CD4-positive, alpha-beta T cell (primary cell): ENCODE measurements at regions not wholly inside any gene's neighbourhood (a gene's known extent, or its start where the extent isn't known, plus 50 kb on each side); places are given as distances from the start of the nearest gene placed in this dataset.

Experiments
- ATAC-seq: fragments of 200-7000 bp; cut with Tn5 transposase; one replicate; pipeline ENCODE4 v1.10.0; 2022; ENCODE audit warnings: mild to moderate bottlenecking; ENCODE audit not compliant: poor library complexity
- CTCF ChIA-PET: fragments of 350-600 bp; sonication (Branson Sonifier 250); formaldehyde crosslinking; loops from one replicate; lab custom pipeline; 2021; ENCODE audit warnings: antibody characterized with exemption, inconsistent platforms; lab: Charles Lee
- POLR2A ChIA-PET: fragments of 350-600 bp; sonication (Branson Sonifier 250); formaldehyde crosslinking; loops from one replicate; lab custom pipeline; 2021; ENCODE audit warnings: antibody characterized with exemption, inconsistent platforms; lab: Charles Lee
- DNase-seq, 14 experiments: peaks; one replicate each; pipeline ENCODE4 v3.0.0-alpha.2; 2013 to 2020; ENCODE audit warnings: mixed read lengths in 2 of 14
- H3K27ac ChIP-seq, 2 donors: one replicate each; pipeline versions ENCODE4 v1.5.1 to v1.7.0; 2013; ENCODE audit warnings: low read length in 2 of 2, low read depth in 1 of 2, mild to moderate bottlenecking in 1 of 2
- H3K27me3 ChIP-seq, 2 experiments: 1 replicate in 1 of 2; 2 replicates in 1 of 2; pipeline versions ENCODE4 v1.6.1 to v1.7.0; 2013; ENCODE audit warnings: low read length in 2 of 2, control low read depth in 1 of 2, mild to moderate bottlenecking in 1 of 2, moderate library complexity in 1 of 2; ENCODE audit not compliant: insufficient read depth in 2 of 2, control insufficient read depth in 1 of 2
- H3K36me3 ChIP-seq: one replicate; pipeline ENCODE4 v1.6.1; 2013; ENCODE audit warnings: low read length, control low read depth; ENCODE audit not compliant: insufficient read depth
- H3K4me1 ChIP-seq: one replicate; pipeline ENCODE4 v1.6.1; 2013; ENCODE audit warnings: low read length, control low read depth; ENCODE audit not compliant: insufficient read depth
- H3K4me3 ChIP-seq: one replicate; pipeline ENCODE4 v1.5.1; 2013; ENCODE audit warnings: mild to moderate bottlenecking, low read length, moderate library complexity
- H3K9me3 ChIP-seq, 2 experiments: 1 replicate in 1 of 2; 2 replicates in 1 of 2; pipeline versions ENCODE4 v1.6.1 to v1.7.0; 2013; ENCODE audit warnings: low read length in 2 of 2, mild to moderate bottlenecking in 2 of 2, control low read depth in 1 of 2, moderate library complexity in 1 of 2; ENCODE audit not compliant: control insufficient read depth in 1 of 2, insufficient read depth in 1 of 2
- H3K27ac Mint-ChIP-seq: one replicate; pipeline ENCODE4 v1.8.0; 2020; ENCODE audit warnings: mixed read lengths
- H3K27me3 Mint-ChIP-seq: one replicate; pipeline ENCODE4 v1.8.0; 2021; ENCODE audit warnings: mixed read lengths
- H3K36me3 Mint-ChIP-seq: one replicate; pipeline ENCODE4 v1.8.0; 2021; ENCODE audit warnings: low read depth, mixed read lengths
- H3K4me1 Mint-ChIP-seq: one replicate; pipeline ENCODE4 v1.8.0; 2021; ENCODE audit warnings: low read depth, mixed read lengths
- H3K4me3 Mint-ChIP-seq: one replicate; pipeline ENCODE4 v1.8.0; 2020; ENCODE audit warnings: mild to moderate bottlenecking, mixed read lengths
- H3K9me3 Mint-ChIP-seq: one replicate; pipeline ENCODE4 v1.8.0; 2020; ENCODE audit warnings: mixed read lengths
- intact Hi-C, 2 experiments: fragments of 100-400 bp; cut with DNase I in 1 of 2; cut with micrococcal nuclease in 1 of 2; formaldehyde crosslinking; loops; one replicate each; pipeline versions ENCODE4 v1.15.1 to v1.9.0; 2023 to 2025; cut with DNase I, micrococcal nuclease
- TF ChIP-seq, protein P1 (sequence below): fragments of 200-600 bp; IDR thresholded peaks from one replicate; pipeline ENCODE4 v1.8.0; 2022; ENCODE audit warnings: antibody characterized with exemption, mild to moderate bottlenecking

- no peak overlapping the region for H3K27ac ChIP-seq
- ChIA-PET POLR2A (no interaction called here), CTCF (no interaction called here)
- Mint-ChIP-seq H3K4me3 (no peak overlapping the region), H3K36me3 (no peaks in the 10 kb centered on the region), H3K27me3 (no peaks in the 10 kb centered on the region), H3K4me1 (no peaks in the 10 kb centered on the region), H3K9me3 (peaks cover 2% of the 10 kb centered on the region), H3K27ac (no peak overlapping the region)
- H3K27me3 ChIP-seq = no peaks in the 10 kb centered on the region
- no peaks in the 10 kb centered on the region for H3K36me3 ChIP-seq
- intact Hi-C loops = no loop called here
- H3K4me1 ChIP-seq = no peaks in the 10 kb centered on the region
- no peak for ATAC-seq
- TF ChIP-seq, protein P1, sequence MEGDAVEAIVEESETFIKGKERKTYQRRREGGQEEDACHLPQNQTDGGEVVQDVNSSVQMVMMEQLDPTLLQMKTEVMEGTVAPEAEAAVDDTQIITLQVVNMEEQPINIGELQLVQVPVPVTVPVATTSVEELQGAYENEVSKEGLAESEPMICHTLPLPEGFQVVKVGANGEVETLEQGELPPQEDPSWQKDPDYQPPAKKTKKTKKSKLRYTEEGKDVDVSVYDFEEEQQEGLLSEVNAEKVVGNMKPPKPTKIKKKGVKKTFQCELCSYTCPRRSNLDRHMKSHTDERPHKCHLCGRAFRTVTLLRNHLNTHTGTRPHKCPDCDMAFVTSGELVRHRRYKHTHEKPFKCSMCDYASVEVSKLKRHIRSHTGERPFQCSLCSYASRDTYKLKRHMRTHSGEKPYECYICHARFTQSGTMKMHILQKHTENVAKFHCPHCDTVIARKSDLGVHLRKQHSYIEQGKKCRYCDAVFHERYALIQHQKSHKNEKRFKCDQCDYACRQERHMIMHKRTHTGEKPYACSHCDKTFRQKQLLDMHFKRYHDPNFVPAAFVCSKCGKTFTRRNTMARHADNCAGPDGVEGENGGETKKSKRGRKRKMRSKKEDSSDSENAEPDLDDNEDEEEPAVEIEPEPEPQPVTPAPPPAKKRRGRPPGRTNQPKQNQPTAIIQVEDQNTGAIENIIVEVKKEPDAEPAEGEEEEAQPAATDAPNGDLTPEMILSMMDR = no peak
- DNase-seq = no peak
- no peak overlapping the region for H3K4me3 ChIP-seq
- H3K9me3 ChIP-seq = peaks cover 0 to 15% of the 10 kb centered on the region in 2 experiments
Observed at GRCh38 chr15:36331531-36332275, 247.7 kb upstream of the CDIN1 start.

- peaks cover 0 to 15% of the 10 kb centered on the region in 2 experiments for H3K9me3 ChIP-seq
- Mint-ChIP-seq H3K9me3 (peaks cover 2% of the 10 kb centered on the region), H3K4me1 (no peaks in the 10 kb centered on the region), H3K36me3 (no peaks in the 10 kb centered on the region), H3K27me3 (no peaks in the 10 kb centered on the region), H3K27ac (no peak overlapping the region), H3K4me3 (no peak overlapping the region)
- H3K27me3 ChIP-seq = no peaks in the 10 kb centered on the region
- ChIA-PET POLR2A (no interaction called here), CTCF (no interaction called here)
- H3K36me3 ChIP-seq = no peaks in the 10 kb centered on the region
- TF ChIP-seq, protein P1 = no peak
- no peak overlapping the region for H3K4me3 ChIP-seq
- H3K27ac ChIP-seq = no peak overlapping the region
- H3K4me1 ChIP-seq = no peaks in the 10 kb centered on the region
- intact Hi-C loops = no loop called here
- no peak for DNase-seq
- ATAC-seq = no peak
Observed at GRCh38 chr15:36332301-36332700, 247.1 kb upstream of the CDIN1 start.

DNA sequence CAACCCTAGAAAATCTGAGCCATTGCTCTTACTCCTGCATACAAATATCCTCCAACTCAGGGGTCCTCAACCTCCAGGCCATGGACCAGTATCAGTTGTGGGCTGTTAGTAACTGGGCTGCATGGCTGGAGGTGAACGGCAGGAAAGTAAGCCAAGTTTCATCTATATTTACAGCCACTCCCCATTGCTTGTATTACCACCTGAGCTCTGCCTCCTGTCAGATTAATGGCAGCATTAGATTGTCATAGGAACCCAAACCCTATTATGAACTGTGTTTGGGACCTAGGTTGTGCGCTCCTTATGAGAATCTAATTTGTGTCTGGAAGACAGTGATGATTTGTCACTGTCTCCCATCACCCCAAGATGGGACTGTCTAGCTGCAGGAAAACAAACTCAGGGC is 246.5 kb upstream of the CDIN1 start:
- Histone ChIP-seq H3K27ac (no peak overlapping the region), H3K27me3 (no peaks in the 10 kb centered on the region), H3K36me3 (no peaks in the 10 kb centered on the region), H3K4me3 (no peak overlapping the region), H3K9me3 (peaks cover 0 to 15% of the 10 kb centered on the region in 2 experiments), H3K4me1 (no peaks in the 10 kb centered on the region)
- Mint-ChIP-seq H3K27ac (no peak overlapping the region), H3K27me3 (no peaks in the 10 kb centered on the region), H3K36me3 (no peaks in the 10 kb centered on the region), H3K4me1 (no peaks in the 10 kb centered on the region), H3K9me3 (peaks cover 2% of the 10 kb centered on the region), H3K4me3 (no peak overlapping the region)
- ChIA-PET CTCF (no interaction called here), POLR2A (no interaction called here)
- no peak for DNase-seq
- no peak for ATAC-seq
- intact Hi-C loops = no loop called here
- TF ChIP-seq, protein P1 = no peak
